Fibroblast of lung (primary cell): ENCODE measurements at regions not wholly inside any gene's neighbourhood (a gene's known extent, or its start where the extent isn't known, plus 50 kb on each side); places are given as distances from the start of the nearest gene placed in this dataset.

ENCODE experiments used
- DNase-seq, 2 donors: peaks; one replicate each; pipeline versions ENCODE4 v3.0.0 to v3.0.0-alpha.2; 2010; ENCODE audit warnings: low read depth in 2 of 2
- H2AFZ ChIP-seq: 2 replicates; pipeline ENCODE4 v1.5.1; 2012; ENCODE audit warnings: low read length, control low read depth, inconsistent platforms
- H3K27ac ChIP-seq: 2 replicates; pipeline ENCODE4 v1.5.1; 2011; ENCODE audit warnings: low read length, control low read depth; ENCODE audit not compliant: insufficient read depth
- H3K27me3 ChIP-seq: 2 replicates; pipeline ENCODE4 v1.5.1; 2011; ENCODE audit warnings: mild to moderate bottlenecking, low read length; ENCODE audit not compliant: control insufficient read depth, insufficient read depth
- H3K36me3 ChIP-seq: 2 replicates; pipeline ENCODE4 v1.5.1; 2011; ENCODE audit warnings: low read length; ENCODE audit not compliant: control insufficient read depth, insufficient read depth
- H3K4me1 ChIP-seq: 2 replicates; pipeline ENCODE4 v1.5.1; 2011; ENCODE audit warnings: low read length; ENCODE audit not compliant: control insufficient read depth, insufficient read depth; ENCODE audit errors: extremely low read depth
- H3K4me2 ChIP-seq: 2 replicates; pipeline ENCODE4 v1.5.1; 2011; ENCODE audit warnings: low read length, control low read depth; ENCODE audit not compliant: insufficient read depth; ENCODE audit errors: extremely low read depth
- H3K4me3 ChIP-seq, 4 experiments: fragments of 200-600 bp in 1 of 4; sonication (generic) in 1 of 4; replicated peaks in 1 of 4; 2 replicates each; pipeline ENCODE4 v1.5.1; 2011 to 2016; ENCODE audit warnings: low read length in 4 of 4, low read depth in 3 of 4, mild to moderate bottlenecking in 3 of 4, control low read depth in 2 of 4, inconsistent platforms in 1 of 4, mixed read lengths in 1 of 4; ENCODE audit not compliant: insufficient read depth in 1 of 4; ENCODE audit errors: control extremely low read depth in 1 of 4
- H3K79me2 ChIP-seq: 2 replicates; pipeline ENCODE4 v1.5.1; 2012; ENCODE audit warnings: mild to moderate bottlenecking, low read length, inconsistent platforms; ENCODE audit not compliant: control insufficient read depth, insufficient read depth
- H3K9ac ChIP-seq: 2 replicates; pipeline ENCODE4 v1.5.1; 2011; ENCODE audit warnings: mild to moderate bottlenecking, low read length, control low read depth; ENCODE audit not compliant: insufficient read depth
- H3K9me3 ChIP-seq: 2 replicates; pipeline ENCODE4 v1.5.1; 2012; ENCODE audit warnings: low read depth, low read length; ENCODE audit not compliant: control insufficient read depth, insufficient read depth
- H4K20me1 ChIP-seq: 2 replicates; pipeline ENCODE4 v1.5.1; 2011; ENCODE audit warnings: low read length; ENCODE audit not compliant: control insufficient read depth, insufficient read depth; ENCODE audit errors: extremely low read depth
- EZH2 ChIP-seq: IDR thresholded peaks from 2 replicates; pipeline ENCODE4 v1.5.1; 2012; ENCODE audit warnings: low read length, control low read depth, mild to moderate bottlenecking; ENCODE audit errors: missing control alignments
- TF ChIP-seq, protein P1 (sequence below), 2 donors: IDR thresholded peaks in 1 of 2; conservative IDR thresholded peaks in 1 of 2; 1 replicate in 1 of 2; 2 replicates in 1 of 2; pipeline ENCODE4 v1.5.1; 2011 to 2012; ENCODE audit warnings: low read length in 2 of 2, control low read depth in 1 of 2, inconsistent platforms in 1 of 2, low read depth in 1 of 2, mild to moderate bottlenecking in 1 of 2

DNA sequence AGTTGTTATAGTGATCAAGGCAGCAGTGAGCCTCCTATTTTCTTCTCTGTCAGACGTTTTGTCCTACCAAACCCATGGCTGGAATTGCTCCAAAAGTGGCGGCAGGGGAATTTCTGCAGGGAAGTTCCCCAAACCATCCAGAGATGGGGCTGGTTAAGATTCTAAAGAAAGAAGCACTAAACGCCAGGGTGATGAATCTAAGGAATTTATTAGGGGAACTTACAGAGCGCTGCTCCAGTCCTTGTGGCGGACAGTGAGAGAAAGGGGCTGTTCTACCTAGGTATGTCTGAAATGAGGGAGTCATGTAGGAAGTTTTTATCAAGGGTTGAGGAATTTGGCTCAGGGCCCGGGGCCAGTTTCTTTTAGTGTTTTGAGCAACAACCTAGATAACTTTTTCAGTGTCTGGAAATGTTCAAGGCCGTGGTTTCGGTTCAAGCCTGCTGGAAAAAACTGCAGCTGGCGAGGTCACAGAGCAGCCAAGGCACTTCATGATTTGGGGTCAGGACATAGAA, 222.4 kb upstream of the B3GALT2 start:
- Histone ChIP-seq H2AFZ (peak overlapping the region; percentile 36), H3K4me3 (peak overlapping the region in 2 of 4 experiments; percentile 14 to 18), H3K9me3 (no peaks in the 10 kb centered on the region), H4K20me1 (no peaks in the 10 kb centered on the region), H3K79me2 (no peaks in the 10 kb centered on the region), H3K4me1 (no peaks in the 10 kb centered on the region), H3K4me2 (peak overlapping the region; percentile 26), H3K9ac (no peak overlapping the region), H3K36me3 (no peaks in the 10 kb centered on the region), H3K27me3 (no peaks in the 10 kb centered on the region), H3K27ac (no peak overlapping the region)
- DNase-seq, result peak; percentile 54 to 95
- TF ChIP-seq, protein P1, sequence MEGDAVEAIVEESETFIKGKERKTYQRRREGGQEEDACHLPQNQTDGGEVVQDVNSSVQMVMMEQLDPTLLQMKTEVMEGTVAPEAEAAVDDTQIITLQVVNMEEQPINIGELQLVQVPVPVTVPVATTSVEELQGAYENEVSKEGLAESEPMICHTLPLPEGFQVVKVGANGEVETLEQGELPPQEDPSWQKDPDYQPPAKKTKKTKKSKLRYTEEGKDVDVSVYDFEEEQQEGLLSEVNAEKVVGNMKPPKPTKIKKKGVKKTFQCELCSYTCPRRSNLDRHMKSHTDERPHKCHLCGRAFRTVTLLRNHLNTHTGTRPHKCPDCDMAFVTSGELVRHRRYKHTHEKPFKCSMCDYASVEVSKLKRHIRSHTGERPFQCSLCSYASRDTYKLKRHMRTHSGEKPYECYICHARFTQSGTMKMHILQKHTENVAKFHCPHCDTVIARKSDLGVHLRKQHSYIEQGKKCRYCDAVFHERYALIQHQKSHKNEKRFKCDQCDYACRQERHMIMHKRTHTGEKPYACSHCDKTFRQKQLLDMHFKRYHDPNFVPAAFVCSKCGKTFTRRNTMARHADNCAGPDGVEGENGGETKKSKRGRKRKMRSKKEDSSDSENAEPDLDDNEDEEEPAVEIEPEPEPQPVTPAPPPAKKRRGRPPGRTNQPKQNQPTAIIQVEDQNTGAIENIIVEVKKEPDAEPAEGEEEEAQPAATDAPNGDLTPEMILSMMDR (conservative IDR thresholded peaks at IDR 0.05 in 1 of 2, IDR thresholded peaks at IDR 0.05 in 1 of 2; ENCODE audit: low read depth in 1 of 2, low read length in 2 of 2), result peak in 1 of 2 donors; percentile 10
- no peak for TF ChIP-seq EZH2

DNA sequence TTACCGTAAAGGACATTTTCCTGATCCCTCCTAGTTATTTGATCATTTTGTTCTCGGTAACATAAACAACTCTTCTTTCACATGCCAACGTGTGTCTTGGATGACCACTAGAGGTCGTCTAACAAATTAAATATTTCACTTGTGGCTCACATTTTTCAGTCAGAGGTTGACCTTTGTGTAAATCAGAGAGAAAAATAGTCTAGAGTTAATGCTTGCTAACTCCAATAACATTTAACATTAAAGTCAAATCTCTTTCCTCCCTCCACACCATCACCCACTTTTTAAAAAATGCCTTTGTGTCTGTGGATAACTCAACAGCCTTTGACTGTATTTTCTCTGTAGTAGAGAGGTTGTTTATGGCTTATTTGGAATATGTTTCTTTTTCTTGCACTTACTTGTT, 220.5 kb upstream of the B3GALT2 start:
- Histone ChIP-seq H3K9me3 (no peaks in the 10 kb centered on the region), H3K9ac (no peak overlapping the region), H4K20me1 (no peaks in the 10 kb centered on the region), H3K79me2 (no peaks in the 10 kb centered on the region), H2AFZ (no peak overlapping the region), H3K4me3 (no peak overlapping the region), H3K27me3 (no peaks in the 10 kb centered on the region), H3K4me2 (no peak overlapping the region), H3K27ac (no peak overlapping the region), H3K4me1 (no peaks in the 10 kb centered on the region), H3K36me3 (no peaks in the 10 kb centered on the region)
- DNase-seq, result peak; percentile 76 to 81
- TF ChIP-seq, protein P1 (conservative IDR thresholded peaks at IDR 0.05 in 1 of 2, IDR thresholded peaks at IDR 0.05 in 1 of 2; ENCODE audit: low read depth in 1 of 2, low read length in 2 of 2), result peak; percentile 60 to 71
- no peak for TF ChIP-seq EZH2

DNA sequence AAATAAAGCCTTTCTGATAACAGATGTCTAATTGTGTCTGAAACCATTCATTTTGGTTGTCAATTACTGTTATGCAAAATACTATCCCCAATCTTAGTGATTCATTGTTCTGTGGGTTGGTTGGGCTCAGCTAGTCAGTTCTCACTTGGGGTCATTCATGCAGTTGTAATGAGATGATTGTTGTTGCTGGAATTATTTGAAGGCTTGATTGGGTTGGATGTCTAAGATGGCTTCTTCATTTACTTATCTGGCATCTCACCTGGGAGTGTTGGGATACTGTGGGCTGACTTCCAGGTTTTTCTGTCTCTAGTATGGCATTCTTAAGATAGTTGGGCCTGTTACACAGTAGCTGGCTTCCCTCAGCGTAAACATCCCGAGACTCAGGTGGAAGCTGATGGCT, 217.8 kb upstream of the B3GALT2 start:
- Histone ChIP-seq H4K20me1 (no peaks in the 10 kb centered on the region), H2AFZ (no peak overlapping the region), H3K4me1 (no peaks in the 10 kb centered on the region), H3K36me3 (no peaks in the 10 kb centered on the region), H3K4me2 (no peak overlapping the region), H3K79me2 (no peaks in the 10 kb centered on the region), H3K4me3 (no peak overlapping the region), H3K9me3 (no peaks in the 10 kb centered on the region), H3K9ac (no peak overlapping the region), H3K27me3 (no peaks in the 10 kb centered on the region), H3K27ac (no peak overlapping the region)
- TF ChIP-seq, protein P1 (conservative IDR thresholded peaks at IDR 0.05 in 1 of 2, IDR thresholded peaks at IDR 0.05 in 1 of 2; ENCODE audit: low read depth in 1 of 2, low read length in 2 of 2), result no peak
- TF ChIP-seq EZH2, result no peak
- peak in 1 of 2 donors; percentile 39 for DNase-seq
